H1 (cell line): ENCODE measurements at regions not wholly inside any gene's neighbourhood (a gene's known extent, or its start where the extent isn't known, plus 50 kb on each side); places are given as distances from the start of the nearest gene placed in this dataset.

Experiments used
- SIX5 ChIP-seq: IDR thresholded peaks from 2 replicates; pipeline ENCODE4 v1.6.1; 2011; ENCODE audit warnings: mild to moderate bottlenecking, low read depth, low read length
- SP2 ChIP-seq: IDR thresholded peaks from 2 replicates; pipeline ENCODE4 v1.6.1; 2012; ENCODE audit warnings: mild to moderate bottlenecking, low read length, inconsistent platforms
- USF2 ChIP-seq: IDR thresholded peaks from 2 replicates; pipeline ENCODE4 v1.6.1; 2011; ENCODE audit warnings: low read length, improper control_type of control experiment
- ZNF274 ChIP-seq: IDR thresholded peaks from 2 replicates; pipeline ENCODE4 v1.7.0; 2012; ENCODE audit warnings: low read length, borderline replicate concordance; ENCODE audit errors: extremely low read depth
- TF ChIP-seq, protein P1 (sequence below): IDR thresholded peaks from 2 replicates; pipeline ENCODE4 v1.6.1; 2012; ENCODE audit warnings: low read length, inconsistent platforms

DNA sequence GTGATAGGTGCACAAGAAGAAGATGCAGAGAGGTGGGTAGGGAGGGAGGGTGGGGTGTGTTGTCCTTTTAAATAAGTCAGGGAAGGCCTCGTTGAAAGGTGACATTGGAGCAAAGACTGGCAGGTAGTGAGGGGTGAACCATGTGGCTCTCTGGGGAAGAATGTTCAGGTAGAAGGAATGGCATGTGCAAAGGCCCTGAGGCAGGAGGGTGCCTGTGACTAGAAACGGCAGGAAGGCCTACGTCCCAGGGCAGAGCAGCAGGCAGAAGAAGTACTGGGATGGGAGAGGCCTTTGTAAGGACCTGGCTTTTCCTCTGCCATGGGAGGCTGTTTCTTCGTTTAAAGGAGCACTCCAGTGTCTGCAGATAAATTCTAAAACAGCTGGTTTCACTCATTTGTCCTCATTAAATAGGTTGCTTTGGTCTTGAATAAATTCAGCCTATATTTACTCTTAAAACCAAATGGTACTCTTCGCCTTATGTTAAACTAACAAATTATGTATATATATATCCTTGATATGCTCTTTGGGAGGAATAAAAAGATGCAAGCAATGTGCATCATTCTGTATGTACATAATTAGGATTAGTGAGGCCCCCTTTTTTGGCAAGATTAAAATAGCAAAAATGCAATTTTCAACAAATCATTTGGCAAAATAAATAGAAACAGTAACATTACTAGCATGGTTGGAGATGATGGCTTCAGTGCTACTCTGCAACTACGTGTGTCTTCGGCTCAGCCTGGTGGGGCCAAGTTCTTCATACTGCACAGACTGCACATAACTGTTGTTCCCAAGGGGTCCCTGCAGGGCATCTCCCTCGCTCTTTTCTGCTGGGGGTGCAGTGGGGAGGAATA is 151.4 kb downstream of the KLF13 start (continued):
- TF ChIP-seq ZNF274 = no peak
- no peak for TF ChIP-seq SIX5
- no peak for TF ChIP-seq SP2
- TF ChIP-seq, protein P1, sequence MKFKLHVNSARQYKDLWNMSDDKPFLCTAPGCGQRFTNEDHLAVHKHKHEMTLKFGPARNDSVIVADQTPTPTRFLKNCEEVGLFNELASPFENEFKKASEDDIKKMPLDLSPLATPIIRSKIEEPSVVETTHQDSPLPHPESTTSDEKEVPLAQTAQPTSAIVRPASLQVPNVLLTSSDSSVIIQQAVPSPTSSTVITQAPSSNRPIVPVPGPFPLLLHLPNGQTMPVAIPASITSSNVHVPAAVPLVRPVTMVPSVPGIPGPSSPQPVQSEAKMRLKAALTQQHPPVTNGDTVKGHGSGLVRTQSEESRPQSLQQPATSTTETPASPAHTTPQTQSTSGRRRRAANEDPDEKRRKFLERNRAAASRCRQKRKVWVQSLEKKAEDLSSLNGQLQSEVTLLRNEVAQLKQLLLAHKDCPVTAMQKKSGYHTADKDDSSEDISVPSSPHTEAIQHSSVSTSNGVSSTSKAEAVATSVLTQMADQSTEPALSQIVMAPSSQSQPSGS = no peak
- no peak for TF ChIP-seq USF2
